ENCODE measurements at regions not wholly inside any gene's neighbourhood (a gene's known extent, or its start where the extent isn't known, plus 50 kb on each side); places are given as distances from the start of the nearest gene placed in this dataset.

- TF ChIP-seq CTCF (IDR thresholded peaks at IDR 0.05): no peak
- TF ChIP-seq POLR2A (IDR thresholded peaks at IDR 0.05): no peak
Observed at GRCh38 chr14:105937253-105938054, 411.1 kb downstream of the TMEM121 start.

Data from heart left ventricle (tissue), 13 donors.